ENCODE measurements at regions not wholly inside any gene's neighbourhood (a gene's known extent, or its start where the extent isn't known, plus 50 kb on each side); places are given as distances from the start of the nearest gene placed in this dataset.
"Not testable (repeated sequence)": the region's sequence is repeated elsewhere in the genome, so short reads cannot be mapped to it uniquely, and the experiment has no call there.

- no peak for DNase-seq
These were observed 115.8 kb upstream of the GMDS start for GRCh38 chr6:2361195-2361594.

GRCh38 chr6:2360716-2361115 lies 115.3 kb upstream of the GMDS start:
- DNase-seq: no peak

- no peak for DNase-seq
These were observed 114.7 kb upstream of the GMDS start for GRCh38 chr6:2360126-2360525.

GRCh38 chr6:2355150-2355549 lies 109.7 kb upstream of the GMDS start:
- no peak for DNase-seq

GRCh38 chr6:2354138-2354491 lies 108.7 kb upstream of the GMDS start:
- DNase-seq: no peak

- peak; percentile 72 for DNase-seq
These were observed 108.2 kb upstream of the GMDS start for GRCh38 chr6:2353412-2354137.

GRCh38 chr6:2351807-2352431 lies 106.5 kb upstream of the GMDS start:
- DNase-seq: peak; percentile 70

GRCh38 chr6:2351090-2351489 lies 105.7 kb upstream of the GMDS start:
- DNase-seq: no peak

- DNase-seq: no peak
These were observed 100.7 kb upstream of the GMDS start for GRCh38 chr6:2346078-2346477.

GRCh38 chr6:2344319-2344905 lies 99.0 kb upstream of the GMDS start:
- no peak for DNase-seq

- no peak for DNase-seq
These were observed 82.2 kb upstream of the GMDS start for GRCh38 chr6:2327591-2327990.

GRCh38 chr6:2324166-2324953 lies 79.0 kb upstream of the GMDS start:
- DNase-seq: no peak

- not testable (repeated sequence) for DNase-seq
These were observed 72.1 kb upstream of the GMDS start for GRCh38 chr6:2317498-2317897.

GRCh38 chr6:2314641-2315040 lies 69.2 kb upstream of the GMDS start:
- no peak for DNase-seq

- DNase-seq: no peak
These were observed 64.6 kb upstream of the GMDS start for GRCh38 chr6:2310042-2310441.

- no peak for DNase-seq
These were observed 63.7 kb upstream of the GMDS start for GRCh38 chr6:2309122-2309521.

- no peak for DNase-seq
These were observed 62.4 kb upstream of the GMDS start for GRCh38 chr6:2307799-2308198.

- no peak for DNase-seq
These were observed 60.5 kb upstream of the GMDS start for GRCh38 chr6:2305951-2306350.

- DNase-seq: not testable (repeated sequence)
These were observed 57.1 kb upstream of the GMDS start for GRCh38 chr6:2302482-2302881.

GRCh38 chr6:2296781-2297180 lies 51.4 kb upstream of the GMDS start:
- DNase-seq: no peak
